ENCODE measurements at regions not wholly inside any gene's neighbourhood (a gene's known extent, or its start where the extent isn't known, plus 50 kb on each side); places are given as distances from the start of the nearest gene placed in this dataset.

GRCh38 chr6:105816847-105817246 lies 269.3 kb upstream of the PRDM1 start:
- no peak overlapping the region for H3K4me3 ChIP-seq
- no peaks in the 10 kb centered on the region for H3K9me3 ChIP-seq
- DNase-seq (no peak), ATAC-seq (no peak)
- H3K36me3 ChIP-seq (ENCODE audit: low read depth): no peaks in the 10 kb centered on the region
- TF ChIP-seq, protein P1, sequence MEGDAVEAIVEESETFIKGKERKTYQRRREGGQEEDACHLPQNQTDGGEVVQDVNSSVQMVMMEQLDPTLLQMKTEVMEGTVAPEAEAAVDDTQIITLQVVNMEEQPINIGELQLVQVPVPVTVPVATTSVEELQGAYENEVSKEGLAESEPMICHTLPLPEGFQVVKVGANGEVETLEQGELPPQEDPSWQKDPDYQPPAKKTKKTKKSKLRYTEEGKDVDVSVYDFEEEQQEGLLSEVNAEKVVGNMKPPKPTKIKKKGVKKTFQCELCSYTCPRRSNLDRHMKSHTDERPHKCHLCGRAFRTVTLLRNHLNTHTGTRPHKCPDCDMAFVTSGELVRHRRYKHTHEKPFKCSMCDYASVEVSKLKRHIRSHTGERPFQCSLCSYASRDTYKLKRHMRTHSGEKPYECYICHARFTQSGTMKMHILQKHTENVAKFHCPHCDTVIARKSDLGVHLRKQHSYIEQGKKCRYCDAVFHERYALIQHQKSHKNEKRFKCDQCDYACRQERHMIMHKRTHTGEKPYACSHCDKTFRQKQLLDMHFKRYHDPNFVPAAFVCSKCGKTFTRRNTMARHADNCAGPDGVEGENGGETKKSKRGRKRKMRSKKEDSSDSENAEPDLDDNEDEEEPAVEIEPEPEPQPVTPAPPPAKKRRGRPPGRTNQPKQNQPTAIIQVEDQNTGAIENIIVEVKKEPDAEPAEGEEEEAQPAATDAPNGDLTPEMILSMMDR (IDR thresholded peaks at IDR 0.05): no peak
- H3K4me1 ChIP-seq (ENCODE audit: low read depth): no peaks in the 10 kb centered on the region
- intact Hi-C loops (cut with DNase I, micrococcal nuclease): no loop called here

DNA sequence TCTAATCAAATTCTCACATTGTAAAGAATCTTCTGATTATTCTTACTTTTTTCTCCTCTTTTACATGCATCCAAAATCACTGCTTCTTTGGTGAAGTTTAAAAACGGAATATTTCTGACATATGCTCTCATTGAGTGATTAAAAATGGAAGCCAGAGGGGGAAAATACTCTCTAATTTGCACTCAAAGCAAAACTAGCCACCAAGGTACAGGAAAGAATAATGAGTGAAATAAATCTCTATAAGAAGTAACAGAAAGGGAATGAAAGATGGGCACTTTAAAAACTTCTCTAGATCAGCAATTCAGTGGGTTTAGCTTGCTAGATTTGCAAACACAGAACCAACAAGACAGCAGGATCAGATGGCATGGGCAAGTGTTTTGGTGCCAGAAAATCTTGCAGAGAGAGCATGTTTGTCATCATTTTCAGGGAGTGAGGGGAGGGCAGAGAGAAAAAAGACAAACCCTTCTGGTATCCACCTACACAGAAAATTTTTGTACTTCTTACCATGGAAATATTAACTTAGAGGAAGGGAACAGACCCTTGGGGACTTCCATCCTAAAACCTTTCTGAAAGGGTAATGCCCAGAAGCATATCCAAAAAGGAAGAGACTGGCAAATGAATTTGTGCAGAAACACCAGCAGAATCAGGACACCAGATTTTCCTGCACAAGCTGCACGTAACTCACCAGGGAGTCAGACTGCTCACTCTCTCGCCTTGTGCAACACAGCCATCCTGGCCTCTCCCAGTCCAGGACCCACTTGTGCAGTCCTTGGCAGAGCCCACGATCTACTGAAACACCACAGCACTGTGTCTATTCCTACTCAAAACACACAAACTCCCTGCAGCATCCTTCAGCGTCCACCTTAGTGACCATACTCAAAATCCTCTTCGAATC lies 270.2 kb upstream of the PRDM1 start:
- H3K4me3 ChIP-seq: no peak overlapping the region
- DNase-seq (no peak), ATAC-seq (no peak)
- H3K9me3 ChIP-seq: no peaks in the 10 kb centered on the region
- no peaks in the 10 kb centered on the region for H3K4me1 ChIP-seq (ENCODE audit: low read depth)
- intact Hi-C loops (cut with DNase I, micrococcal nuclease): no loop called here
- TF ChIP-seq, protein P1 (IDR thresholded peaks at IDR 0.05): no peak
- no peaks in the 10 kb centered on the region for H3K36me3 ChIP-seq (ENCODE audit: low read depth)

DNA sequence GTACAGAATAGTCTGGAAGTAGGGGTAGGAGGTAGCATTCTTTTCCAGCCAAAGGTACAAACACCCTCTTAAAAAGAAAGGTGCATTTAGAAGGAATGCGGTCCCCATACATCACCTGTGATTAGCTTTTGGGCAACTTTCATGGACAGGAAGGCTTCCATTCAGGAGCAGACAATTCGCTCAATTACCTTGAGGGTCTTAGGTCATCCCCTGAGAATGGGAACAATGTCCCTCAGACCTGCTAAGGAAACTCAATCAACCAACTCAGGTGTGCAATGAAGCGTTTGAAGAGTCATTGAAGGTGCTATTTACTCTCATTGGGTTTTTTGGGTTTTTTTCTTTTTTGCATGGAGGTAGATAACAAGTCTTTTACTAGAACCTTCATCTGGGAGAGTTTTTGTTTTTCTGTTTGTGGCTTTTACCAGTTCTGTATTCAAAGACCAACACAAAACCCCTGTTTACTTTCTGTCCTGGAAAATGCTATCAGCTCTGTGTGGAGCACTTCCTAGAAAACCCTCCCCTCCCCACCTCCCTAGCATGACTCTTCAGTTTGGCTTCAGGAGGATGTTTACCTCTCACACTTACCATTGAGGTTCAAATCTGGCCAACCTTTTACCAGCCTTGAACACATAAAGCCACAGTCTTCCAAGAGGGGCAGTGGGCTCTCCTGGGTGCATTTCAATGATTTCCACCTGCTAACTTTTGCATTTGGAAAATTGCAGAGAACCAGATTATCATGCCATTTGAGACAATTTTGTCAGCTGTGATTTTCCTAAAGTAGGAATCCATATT lies 271.2 kb upstream of the PRDM1 start:
- intact Hi-C loops (cut with DNase I, micrococcal nuclease): no loop called here
- H3K4me1 ChIP-seq (ENCODE audit: low read depth): peaks cover 5% of the 10 kb centered on the region
- no peaks in the 10 kb centered on the region for H3K36me3 ChIP-seq (ENCODE audit: low read depth)
- ATAC-seq (no peak), DNase-seq (no peak)
- H3K9me3 ChIP-seq: no peaks in the 10 kb centered on the region
- H3K4me3 ChIP-seq: no peak overlapping the region
- TF ChIP-seq, protein P1 (IDR thresholded peaks at IDR 0.05): no peak

- Histone ChIP-seq H3K9me3 (no peaks in the 10 kb centered on the region), H3K36me3 (ENCODE audit: low read depth) (no peaks in the 10 kb centered on the region), H3K4me3 (no peak overlapping the region), H3K4me1 (ENCODE audit: low read depth) (peaks cover 7% of the 10 kb centered on the region)
- DNase-seq (no peak), ATAC-seq (no peak)
- TF ChIP-seq, protein P1 (IDR thresholded peaks at IDR 0.05): no peak
- intact Hi-C loops (cut with DNase I, micrococcal nuclease): no loop called here
Observed at GRCh38 chr6:105810922-105811482, 275.1 kb upstream of the PRDM1 start.

DNA sequence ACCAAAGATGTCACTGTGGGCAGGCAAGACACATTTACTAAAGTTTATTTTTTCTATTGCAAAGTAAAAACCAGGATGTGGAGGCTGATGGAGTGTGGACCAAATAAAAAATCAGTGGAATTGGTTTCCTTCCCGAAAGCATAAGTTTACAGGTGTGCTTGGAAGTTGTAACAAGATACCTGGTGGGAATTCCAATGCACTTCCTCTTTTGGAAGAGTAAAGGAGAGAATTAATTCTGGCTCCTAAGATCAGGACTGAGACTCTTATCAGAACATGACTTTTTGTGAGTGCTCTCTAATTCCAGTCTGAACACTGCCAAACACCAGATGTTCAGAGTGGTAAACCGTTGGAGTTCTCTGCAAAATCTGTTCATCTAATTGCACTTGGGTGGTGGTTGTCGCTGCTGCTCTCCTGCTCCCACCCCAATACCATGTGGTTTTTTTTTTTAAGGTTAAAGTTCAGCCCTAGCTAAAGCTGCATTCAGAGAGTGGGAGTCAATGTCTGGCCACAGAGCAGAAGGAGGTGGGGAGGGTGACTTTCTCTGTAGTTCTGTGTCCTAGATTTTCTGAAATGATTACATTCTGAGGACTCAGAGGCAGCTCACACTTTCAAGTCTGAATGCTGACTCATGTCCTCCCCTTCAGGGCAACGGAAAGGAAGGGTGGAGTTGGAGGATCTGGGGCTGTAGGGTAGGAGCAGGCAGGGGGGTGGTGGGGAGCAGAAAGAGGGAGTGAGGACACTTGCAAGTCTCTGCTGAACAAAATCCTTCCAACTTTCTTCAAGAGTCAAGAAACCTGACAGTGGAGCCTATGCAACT lies 275.8 kb upstream of the PRDM1 start:
- TF ChIP-seq, protein P1 (IDR thresholded peaks at IDR 0.05): no peak
- peaks cover 7% of the 10 kb centered on the region for H3K4me1 ChIP-seq (ENCODE audit: low read depth)
- no peaks in the 10 kb centered on the region for H3K36me3 ChIP-seq (ENCODE audit: low read depth)
- DNase-seq: peak in 1 of 3 donors; percentile 21
- peak; percentile 84 for ATAC-seq
- intact Hi-C loops (cut with DNase I, micrococcal nuclease): no loop called here
- no peak overlapping the region for H3K4me3 ChIP-seq
- H3K9me3 ChIP-seq: no peaks in the 10 kb centered on the region

All from mucosa of descending colon (tissue), 3 donors.